TTC549 (cell line): ENCODE measurements at regions not wholly inside any gene's neighbourhood (a gene's known extent, or its start where the extent isn't known, plus 50 kb on each side); places are given as distances from the start of the nearest gene placed in this dataset.

Source experiments
- FAIRE-seq: peaks from 2 replicates; lab custom pipeline; 2012; peaks lifted over from hg19 to GRCh38; lab: Jason Lieb, UNC

GRCh38 chr20:58091810-58092209, 136.6 kb downstream of the ANKRD60 start:
- FAIRE-seq, result no peak

GRCh38 chr20:58090161-58090560, 138.3 kb downstream of the ANKRD60 start:
- FAIRE-seq, result no peak

DNA sequence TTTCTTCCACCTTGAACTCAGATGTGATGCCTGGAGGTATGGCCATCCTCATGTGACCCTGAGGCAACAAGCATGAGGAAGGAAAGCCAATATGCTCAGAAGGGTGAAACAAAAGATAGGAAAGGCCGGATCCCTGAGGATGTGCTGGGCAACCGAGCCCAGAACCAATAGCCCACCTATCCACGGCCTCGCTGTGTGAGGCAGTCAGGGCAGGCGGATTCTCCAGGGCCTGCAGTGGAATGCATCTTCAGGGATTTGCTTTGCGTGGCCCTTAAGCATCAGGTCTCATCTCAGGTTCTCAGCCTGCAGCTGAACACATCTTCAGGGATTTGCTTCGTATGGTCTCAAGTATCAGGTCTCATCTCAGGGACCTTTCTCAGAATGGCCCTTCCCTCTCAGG, 139.8 kb downstream of the ANKRD60 start:
- FAIRE-seq, result no peak

GRCh38 chr20:58088105-58088504, 140.3 kb downstream of the ANKRD60 start:
- no peak for FAIRE-seq

DNA sequence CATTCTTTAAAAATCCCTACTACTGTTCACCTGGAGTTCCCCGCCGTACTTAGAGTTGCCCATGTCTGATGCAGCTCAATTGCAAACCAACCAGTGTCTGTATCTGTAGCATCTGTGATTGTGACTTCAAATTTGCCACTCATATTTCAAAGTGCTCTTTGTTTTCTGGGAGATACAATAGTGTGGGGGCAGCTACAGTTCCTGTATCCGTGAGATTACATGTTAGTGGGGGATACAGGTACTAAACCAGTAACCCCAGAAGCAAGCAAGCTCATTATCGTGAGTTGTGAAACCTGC, 140.9 kb downstream of the ANKRD60 start:
- FAIRE-seq, result no peak

- FAIRE-seq, result no peak
Measured at GRCh38 chr20:58086763-58087561, 141.5 kb downstream of the ANKRD60 start.

- no peak for FAIRE-seq
Measured at GRCh38 chr20:58084966-58085365, 143.5 kb downstream of the ANKRD60 start.

- no peak for FAIRE-seq
Measured at GRCh38 chr20:58084566-58084965, 143.9 kb downstream of the ANKRD60 start.

DNA sequence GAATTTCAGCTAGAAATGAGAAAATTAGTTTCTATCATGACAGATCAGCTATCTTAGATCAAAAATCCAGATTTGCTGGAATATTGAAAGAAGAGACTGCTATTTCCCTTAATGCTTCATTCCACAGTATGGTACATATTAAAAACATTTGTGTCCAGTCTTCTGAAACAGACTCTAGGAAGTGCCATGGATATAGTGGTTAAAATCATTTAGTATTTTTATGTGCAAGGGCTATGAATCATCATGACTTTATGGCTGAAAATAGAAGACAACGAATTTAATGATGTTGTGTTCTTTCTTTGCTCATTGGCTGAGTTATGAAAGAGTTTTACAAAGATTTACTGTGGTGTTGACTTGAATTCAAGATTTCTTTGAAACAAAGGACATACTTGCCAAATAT, 146.6 kb downstream of the ANKRD60 start:
- FAIRE-seq, result no peak

DNA sequence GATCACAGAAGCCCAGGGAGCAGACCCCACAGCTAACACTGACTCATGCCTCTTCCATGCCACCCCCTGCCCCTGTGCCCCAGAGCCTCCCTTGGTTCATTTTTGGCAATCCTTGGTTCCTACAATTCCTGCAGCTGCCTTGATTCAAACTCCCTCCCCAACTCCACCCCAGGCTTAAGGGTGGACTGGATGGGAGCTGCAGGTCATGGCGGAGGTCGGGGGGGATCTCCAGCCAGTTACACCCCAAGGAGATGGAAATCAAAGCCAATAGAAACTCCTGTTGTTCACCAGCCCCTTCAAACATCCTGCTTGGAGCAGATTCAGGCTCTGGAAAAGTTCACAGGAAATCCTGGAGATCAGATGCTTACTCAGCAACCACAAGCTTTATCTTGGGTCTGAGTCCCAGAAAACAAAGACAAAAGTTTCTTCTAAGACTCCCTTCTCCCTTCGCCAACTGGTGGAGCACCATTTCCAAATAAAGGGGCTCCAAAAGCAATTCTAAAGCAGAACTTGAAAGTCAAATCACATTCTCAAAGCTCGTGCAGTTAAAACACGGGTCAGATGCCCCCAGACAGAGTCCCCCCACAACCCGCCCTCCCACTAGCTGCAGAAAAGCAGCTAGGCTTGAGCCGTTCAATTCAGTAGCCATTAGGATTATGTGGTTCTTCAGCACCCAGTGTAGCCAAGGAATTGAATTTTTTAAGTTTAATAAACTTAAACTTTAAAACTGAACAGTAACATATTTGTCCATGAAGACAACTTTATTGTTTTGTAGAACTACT, 149.5 kb downstream of the ANKRD60 start:
- FAIRE-seq, result no peak

DNA sequence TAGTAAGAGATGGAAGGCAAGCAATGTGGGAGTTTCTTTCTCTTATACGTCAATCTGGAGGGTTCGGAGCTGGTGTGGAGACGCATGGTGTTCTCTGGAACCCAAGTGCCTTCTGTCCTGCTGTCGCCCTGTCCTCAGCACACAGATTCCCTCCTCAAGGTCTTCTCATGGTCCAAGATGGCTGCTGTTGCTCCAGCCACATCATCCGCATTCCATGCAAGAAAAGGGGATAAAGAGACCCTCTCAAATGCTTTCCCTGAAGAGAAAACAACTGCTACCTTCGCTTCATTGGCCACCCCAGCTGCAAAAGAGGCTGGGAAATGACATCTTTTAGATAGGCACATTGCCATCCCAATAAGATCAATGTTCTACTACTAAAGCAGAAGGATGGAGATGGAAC, 151.2 kb downstream of the ANKRD60 start:
- no peak for FAIRE-seq

- FAIRE-seq, result no peak
Measured at GRCh38 chr20:58076405-58076804, 152.0 kb downstream of the ANKRD60 start.

DNA sequence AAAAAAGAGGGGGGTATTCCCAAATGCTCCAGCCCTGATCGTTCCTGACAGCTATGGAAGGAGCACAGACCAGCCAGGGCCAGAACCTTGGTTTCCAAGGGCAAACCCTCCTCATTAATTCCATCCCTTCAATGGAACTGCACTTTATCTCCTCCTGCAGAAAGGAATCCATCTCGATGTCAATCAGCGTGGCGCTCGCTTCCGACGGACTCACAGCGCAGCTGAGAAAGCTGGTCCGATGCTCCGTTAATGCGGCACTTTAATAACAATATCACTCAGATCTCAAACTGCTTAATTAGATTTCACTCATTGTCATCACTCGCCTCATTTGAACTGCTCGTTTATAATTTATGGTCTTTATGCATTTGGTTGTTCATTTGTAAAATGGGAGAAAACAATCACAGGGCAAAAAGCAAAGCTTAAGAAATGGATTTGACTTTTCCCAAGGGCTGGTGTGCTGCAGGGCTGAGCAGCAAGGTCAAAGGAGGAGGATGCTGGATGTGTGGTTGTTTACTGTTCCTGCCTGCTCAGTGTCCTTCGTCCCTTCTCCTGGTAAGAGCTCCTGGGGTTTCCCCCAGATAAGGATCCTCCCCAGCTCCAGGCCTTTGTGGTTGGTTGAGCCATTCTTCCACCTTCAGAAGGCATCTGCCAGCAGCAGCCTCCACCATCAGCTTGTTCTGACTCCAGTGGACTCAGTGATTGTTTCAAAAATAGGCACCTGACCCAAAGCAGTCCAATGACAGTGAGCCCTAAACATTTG, 152.7 kb downstream of the ANKRD60 start:
- no peak for FAIRE-seq

DNA sequence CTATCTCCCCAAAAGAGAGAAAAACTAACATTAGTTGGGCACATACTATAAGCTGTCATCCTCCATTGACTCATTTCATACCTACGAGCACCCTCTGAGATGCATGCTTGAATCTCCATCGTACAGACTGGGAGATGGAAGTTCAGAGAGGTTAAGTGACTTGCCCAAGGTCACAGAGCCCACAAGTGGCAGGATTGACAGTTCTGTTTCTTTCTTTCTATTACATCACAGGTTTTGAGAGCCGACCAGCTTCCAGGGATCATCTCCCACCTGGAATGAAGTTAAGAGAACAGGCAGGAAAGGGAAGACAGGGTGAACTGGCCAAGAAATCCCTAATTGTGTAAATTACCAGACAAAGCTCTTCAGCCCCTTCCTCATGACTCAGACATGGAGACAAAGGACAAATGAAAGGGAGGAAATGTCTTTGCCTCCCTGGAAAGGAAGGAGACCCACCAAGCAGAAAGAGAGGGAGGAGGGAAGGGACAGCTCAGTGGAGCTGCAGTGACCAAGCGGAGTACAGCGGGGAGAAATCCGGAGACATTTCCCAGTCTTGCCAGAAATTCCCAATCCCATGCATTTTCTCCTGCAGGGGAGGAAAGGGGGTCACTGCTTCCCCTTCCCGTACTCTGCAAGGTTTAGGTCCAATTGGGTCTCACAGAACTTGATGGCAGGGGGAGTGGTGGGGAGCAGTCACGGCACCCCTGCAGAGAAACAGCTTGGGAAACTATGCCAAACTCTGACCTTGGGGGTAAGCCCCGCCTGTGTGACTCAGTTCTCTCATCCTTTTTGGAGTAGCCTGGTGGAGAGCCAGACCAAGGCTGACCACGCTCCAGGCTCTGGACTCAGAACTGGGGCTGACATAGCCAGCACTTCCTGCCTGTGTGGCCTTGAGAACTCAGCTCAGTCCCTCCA, 154.3 kb downstream of the ANKRD60 start:
- no peak for FAIRE-seq

DNA sequence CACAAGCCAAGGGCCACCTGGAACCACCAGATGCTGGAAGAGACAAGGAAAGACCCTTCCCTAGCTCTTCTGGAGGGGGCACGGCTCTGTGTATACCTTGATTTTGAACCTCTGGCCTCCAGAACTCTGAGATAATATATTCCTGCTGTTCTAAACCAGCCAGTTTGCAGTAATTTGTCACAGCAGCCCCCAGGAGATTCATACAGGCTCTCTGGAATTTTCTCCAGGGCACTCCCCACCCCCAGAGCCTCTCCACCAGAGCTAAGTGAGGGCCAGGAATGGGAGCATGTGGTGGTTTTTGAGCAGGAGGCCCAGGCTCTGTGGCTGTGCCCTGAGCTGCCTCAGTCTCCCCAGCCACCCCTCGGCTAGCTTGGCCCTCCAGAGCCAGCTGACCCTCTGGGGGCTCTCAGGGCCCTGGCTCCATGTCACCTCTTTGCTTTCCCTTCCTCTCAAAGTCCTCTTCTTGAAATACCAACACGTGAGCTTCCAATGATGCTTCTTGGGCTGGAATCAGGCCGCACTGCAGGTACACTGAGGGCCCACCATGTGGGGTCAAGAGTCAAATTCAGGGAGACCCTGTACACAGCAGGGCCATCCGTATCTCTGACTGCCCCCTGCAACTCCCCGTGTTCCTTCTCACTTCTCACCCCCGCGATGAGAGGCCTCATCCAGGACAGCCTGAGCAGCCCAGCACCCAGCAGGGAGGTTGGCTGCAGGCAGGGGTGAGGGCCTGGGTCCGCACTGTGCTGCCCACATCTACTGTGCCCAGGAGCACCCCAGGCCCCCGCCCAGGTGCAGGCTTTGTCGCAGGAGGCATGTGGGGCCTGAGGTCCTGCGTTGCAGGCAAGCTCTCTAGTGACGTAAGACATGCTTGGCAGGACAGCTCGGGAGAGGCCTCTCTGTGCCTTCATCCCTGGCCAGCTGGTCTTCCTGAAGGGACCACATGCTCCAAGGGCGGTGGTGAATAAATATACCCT, 155.5 kb downstream of the ANKRD60 start:
- FAIRE-seq, result no peak

- FAIRE-seq, result no peak
Measured at GRCh38 chr20:58071991-58072390, 156.5 kb downstream of the ANKRD60 start.

GRCh38 chr20:58071298-58071697, 157.2 kb downstream of the ANKRD60 start:
- no peak for FAIRE-seq

GRCh38 chr20:58070664-58071196, 157.7 kb downstream of the ANKRD60 start:
- no peak for FAIRE-seq

- FAIRE-seq, result no peak
Measured at GRCh38 chr20:58069796-58070663, 158.4 kb downstream of the ANKRD60 start.

DNA sequence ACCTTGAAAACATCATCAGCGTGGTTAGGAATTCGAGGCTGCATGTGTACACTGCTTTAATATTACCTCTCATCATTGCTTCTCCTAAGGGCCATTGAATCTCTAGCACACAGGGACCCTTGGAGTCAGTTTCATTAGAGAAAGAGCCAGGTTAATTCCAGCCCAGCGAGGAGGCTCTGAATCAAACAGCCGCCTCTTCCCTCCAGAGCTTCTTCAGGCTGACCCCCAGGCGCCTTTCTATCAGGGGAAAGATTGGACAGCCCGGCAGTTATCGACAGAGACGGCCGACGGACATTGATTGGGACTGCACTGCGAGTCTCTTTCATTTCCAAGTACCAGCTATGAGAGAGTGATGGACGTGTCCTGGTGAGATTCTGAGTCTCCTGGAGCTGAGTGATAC, 159.2 kb downstream of the ANKRD60 start:
- FAIRE-seq, result no peak
